HepG2 (cell line): ENCODE measurements at regions not wholly inside any gene's neighbourhood (a gene's known extent, or its start where the extent isn't known, plus 50 kb on each side); places are given as distances from the start of the nearest gene placed in this dataset.

Experiments
- ATAC-seq: fragments of 200-7000 bp; cut with Tn5 transposase; 3 replicates; pipeline ENCODE4 v1.9.1; 2020; ENCODE audit warnings: mild to moderate bottlenecking, moderate library complexity
- BruUV-seq: library from RNA; stranded (reverse); fragments of 400-500 nt; replicated peaks from 2 replicates; lab custom pipeline; 2021; lab: Mats Ljungman, UMichigan
- CTCF ChIA-PET: fragments of 300-600 bp; formaldehyde crosslinking; extraction: SDS; loops from one replicate; lab custom pipeline; 2021; ENCODE audit warnings: low total read pairs, inconsistent platforms, low intra/inter-chr PET ratio; lab: Yijun Ruan, JAX
- POLR2A ChIA-PET: fragments of 350-600 bp; sonication (Branson Sonifier 250); formaldehyde crosslinking; loops from one replicate; lab custom pipeline; 2020; ENCODE audit warnings: antibody characterized with exemption, inconsistent platforms; lab: Yijun Ruan, JAX
- DNase-seq: peaks from one replicate; pipeline ENCODE4 v3.0.0-alpha.2; 2015; ENCODE audit warnings: low spot score
- FAIRE-seq: peaks from 3 replicates; lab custom pipeline; 2011; peaks lifted over from hg19 to GRCh38; lab: Jason Lieb, UNC
- H2AFZ ChIP-seq: one replicate; pipeline ENCODE4 v1.6.1; 2011; ENCODE audit warnings: low read length, inconsistent platforms
- H3K27ac ChIP-seq: fragments of 300-600 bp; 3 replicates; pipeline ENCODE4 v1.8.0; 2011; ENCODE audit warnings: mixed run types, mild to moderate bottlenecking, mixed read lengths, low read length, inconsistent platforms; ENCODE audit not compliant: insufficient read depth; ENCODE audit errors: extremely low read length
- H3K27me3 ChIP-seq, 2 experiments: fragments of 200-600 bp in 1 of 2; 2 replicates in 1 of 2; 3 replicates in 1 of 2; pipeline versions ENCODE4 v1.6.0 to v1.8.0; 2011; ENCODE audit warnings: low read length in 2 of 2, mild to moderate bottlenecking in 2 of 2, moderate library complexity in 2 of 2, inconsistent platforms in 1 of 2; ENCODE audit not compliant: insufficient read depth in 2 of 2, control insufficient read depth in 1 of 2
- H3K36me3 ChIP-seq, 2 experiments: fragments of 200-600 bp in 1 of 2; replicated peaks in 1 of 2; 2 replicates in 1 of 2; 3 replicates in 1 of 2; pipeline versions ENCODE4 v1.5.1 to v1.8.0; 2011; ENCODE audit warnings: low read length in 2 of 2, inconsistent platforms in 1 of 2; ENCODE audit not compliant: insufficient read depth in 2 of 2, control insufficient read depth in 1 of 2
- H3K4me1 ChIP-seq: 2 replicates; pipeline ENCODE4 v1.5.1; 2012; ENCODE audit warnings: low read length, inconsistent platforms; ENCODE audit not compliant: insufficient read depth
- H3K4me2 ChIP-seq: 2 replicates; pipeline ENCODE4 v1.6.0; 2011; ENCODE audit warnings: low read depth, low read length, inconsistent platforms
- H3K4me3 ChIP-seq, 3 experiments: fragments of 200-600 bp in 1 of 3; sonication (generic), shearing (Covaris generic) in 1 of 3; replicated peaks in 1 of 3; 2 replicates each; pipeline ENCODE4 v1.5.1; 2011 to 2016; ENCODE audit warnings: low read length in 3 of 3, inconsistent platforms in 2 of 3, low read depth in 2 of 3, mild to moderate bottlenecking in 2 of 3, control low read depth in 1 of 3, mixed read lengths in 1 of 3; ENCODE audit not compliant: insufficient read depth in 1 of 3
- H3K79me2 ChIP-seq: one replicate; pipeline ENCODE4 v1.6.1; 2011; ENCODE audit warnings: low read length, inconsistent platforms; ENCODE audit not compliant: insufficient read depth
- H3K9ac ChIP-seq: 2 replicates; pipeline ENCODE4 v1.6.0; 2011; ENCODE audit warnings: mild to moderate bottlenecking, low read depth, low read length, inconsistent platforms; ENCODE audit not compliant: insufficient read depth
- H3K9me3 ChIP-seq: 2 replicates; pipeline ENCODE4 v1.5.1; 2012; ENCODE audit warnings: mild to moderate bottlenecking, low read length
- H4K20me1 ChIP-seq: 2 replicates; pipeline ENCODE4 v1.6.0; 2011; ENCODE audit warnings: inconsistent platforms, mild to moderate bottlenecking, low read length, moderate library complexity; ENCODE audit not compliant: insufficient read depth
- EP300 ChIP-seq, 3 experiments: sonication (generic) in 1 of 3; formaldehyde crosslinking in 1 of 3; IDR thresholded peaks; 2 replicates each; pipeline versions ENCODE4 v1.5.1 to v1.6.1; 2011 to 2020; ENCODE audit warnings: low read depth in 2 of 3, low read length in 2 of 3, borderline replicate concordance in 1 of 3, improper control_type of control experiment in 1 of 3, mild to moderate bottlenecking in 1 of 3, missing genetic modification reagents in 1 of 3, moderate library complexity in 1 of 3
- HNRNPH1 ChIP-seq: fragments of 200-400 bp; formaldehyde crosslinking; optimal IDR thresholded peaks from 2 replicates; pipeline ENCODE3; 2017; ENCODE audit warnings: mild to moderate bottlenecking, low read depth, low read length
- HOXA9 ChIP-seq: sonication (generic); formaldehyde crosslinking; IDR thresholded peaks from 2 replicates; pipeline ENCODE4 v1.8.1; 2022; ENCODE audit warnings: missing genetic modification reagents, mild to moderate bottlenecking, moderate library complexity, borderline replicate concordance
- JUNB ChIP-seq: sonication (generic); formaldehyde crosslinking; IDR thresholded peaks from 2 replicates; pipeline ENCODE4 v1.8.0; 2022; ENCODE audit warnings: missing genetic modification reagents, mild to moderate bottlenecking, borderline replicate concordance
- MAFG ChIP-seq: sonication (generic); formaldehyde crosslinking; IDR thresholded peaks from 2 replicates; pipeline ENCODE4 v1.5.1; 2020; ENCODE audit warnings: mild to moderate bottlenecking, missing genetic modification reagents
- MEIS2 ChIP-seq: sonication (generic); formaldehyde crosslinking; IDR thresholded peaks from 2 replicates; pipeline ENCODE4 v1.9.0; 2021; ENCODE audit warnings: mild to moderate bottlenecking, missing genetic modification reagents
- RBM22 ChIP-seq: fragments of 200-400 bp; formaldehyde crosslinking; optimal IDR thresholded peaks from 2 replicates; pipeline ENCODE3; 2017; ENCODE audit warnings: mild to moderate bottlenecking, low read length, moderate library complexity
- REPIN1 ChIP-seq: sonication (generic); formaldehyde crosslinking; IDR thresholded peaks from 2 replicates; pipeline ENCODE4 v1.8.0; 2022; ENCODE audit warnings: missing genetic modification reagents, low read depth, mild to moderate bottlenecking, borderline replicate concordance
- SOX13 ChIP-seq, 3 experiments: fragments of 450-650 bp in 1 of 3; sonication (generic) in 1 of 3; formaldehyde crosslinking in 1 of 3; IDR thresholded peaks in 2 of 3; conservative IDR thresholded peaks in 1 of 3; 2 replicates each; pipeline versions ENCODE4 v1.5.0 to v1.6.1; 2016 to 2020; ENCODE audit warnings: antibody characterized with exemption in 1 of 3, mild to moderate bottlenecking in 1 of 3, missing compliant biosample characterization in 1 of 3, missing genetic modification reagents in 1 of 3, moderate library complexity in 1 of 3
- TBP ChIP-seq: sonication (generic); formaldehyde crosslinking; IDR thresholded peaks from 2 replicates; pipeline ENCODE4 v1.5.0; 2020; ENCODE audit warnings: missing genetic modification reagents
- ZNF230 ChIP-seq: sonication (generic); formaldehyde crosslinking; IDR thresholded peaks from 2 replicates; pipeline ENCODE4 v1.4.0; 2020; ENCODE audit warnings: mild to moderate bottlenecking, missing genetic modification reagents
- WGBS: methylation state at CpG from one replicate; pipeline ENCODE4 v1.1.6; 2017; ENCODE audit warnings: low lambda C conversion rate; 5-methylcytosine and 5-hydroxymethylcytosine counted together
- in situ Hi-C: cut with HindIII; loops from 2 replicates; pipeline ENCODE4 v1.10.0; 2017; ENCODE audit warnings: low pct_unique_long_range_greater_than_20kb; ENCODE audit not compliant: extremely low pct_ligation_motif_present
- intact Hi-C: fragments of 100-400 bp; cut with micrococcal nuclease; formaldehyde crosslinking; loops from one replicate; pipeline ENCODE4 v1.10.0; 2022; ENCODE audit not compliant: unreplicated experiment
- TF ChIP-seq, protein P1 (sequence below): sonication (generic); formaldehyde crosslinking; IDR thresholded peaks from 2 replicates; pipeline ENCODE4 v1.5.0; 2020; ENCODE audit warnings: mild to moderate bottlenecking, missing genetic modification reagents

DNA sequence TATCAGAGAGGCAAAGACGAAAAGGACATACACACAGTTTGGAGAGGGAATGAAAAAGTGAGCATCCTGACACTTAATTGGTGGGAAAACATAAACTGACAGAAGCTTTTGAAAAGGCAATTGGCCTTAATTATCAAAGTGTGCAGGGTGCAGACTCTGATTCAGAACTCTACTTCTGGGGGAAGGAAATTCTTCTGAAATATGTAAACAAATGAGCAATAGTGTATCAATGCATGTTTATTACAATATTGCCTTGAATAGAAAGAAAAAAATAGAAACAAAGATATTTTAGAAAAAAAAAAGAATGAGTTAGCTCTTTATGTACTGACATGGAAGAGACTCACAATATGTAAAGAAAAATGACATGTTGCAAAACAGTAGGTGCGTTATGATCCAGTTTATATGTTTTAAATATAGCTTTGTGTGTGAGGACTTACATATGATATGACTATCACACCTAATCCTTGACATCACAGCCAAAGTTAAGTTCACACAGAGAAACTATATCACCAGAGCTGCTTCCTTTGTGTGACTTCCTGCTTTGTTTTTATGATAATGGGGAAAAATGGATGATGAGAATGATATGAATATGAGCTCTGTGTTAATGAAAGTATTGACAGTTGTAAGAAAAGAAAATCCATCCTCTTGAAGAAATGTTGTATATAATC, 182.4 kb downstream of the KCTD12 start:
- in situ Hi-C loops: no loop called here
- 0% methylated on average over 2 of the region's 2 CpGs for WGBS
- Histone ChIP-seq H3K27ac (no peak overlapping the region), H2AFZ (no peak overlapping the region), H3K4me3 (no peak overlapping the region), H3K9me3 (no peaks in the 10 kb centered on the region), H3K4me2 (no peak overlapping the region)
- DNase-seq: no peak
- intact Hi-C loops: no loop called here
- no TSS peak for BruUV-seq
- TF ChIP-seq MAFG (CRISPR knock-in tag) (no peak), HNRNPH1 (no peak), TBP (CRISPR knock-in tag) (no peak), RBM22 (no peak), ZNF230 (CRISPR knock-in tag) (no peak), SOX13 (IDR thresholded peaks at IDR 0.05) (no peak), SOX13 (CRISPR knock-in tag; conservative IDR thresholded peaks at IDR 0.05 in 1 of 2, IDR thresholded peaks at IDR 0.05 in 1 of 2) (no peak), MEIS2 (no peak), JUNB (CRISPR knock-in tag) (no peak), REPIN1 (no peak), EP300 (IDR thresholded peaks at IDR 0.05; ENCODE audit: low read depth in 2 of 2, low read length in 2 of 2) (no peak), EP300 (CRISPR knock-in tag; IDR thresholded peaks at IDR 0.05; ENCODE audit: borderline replicate concordance) (no peak), HOXA9 (CRISPR knock-in tag) (no peak)
- TF ChIP-seq, protein P1, sequence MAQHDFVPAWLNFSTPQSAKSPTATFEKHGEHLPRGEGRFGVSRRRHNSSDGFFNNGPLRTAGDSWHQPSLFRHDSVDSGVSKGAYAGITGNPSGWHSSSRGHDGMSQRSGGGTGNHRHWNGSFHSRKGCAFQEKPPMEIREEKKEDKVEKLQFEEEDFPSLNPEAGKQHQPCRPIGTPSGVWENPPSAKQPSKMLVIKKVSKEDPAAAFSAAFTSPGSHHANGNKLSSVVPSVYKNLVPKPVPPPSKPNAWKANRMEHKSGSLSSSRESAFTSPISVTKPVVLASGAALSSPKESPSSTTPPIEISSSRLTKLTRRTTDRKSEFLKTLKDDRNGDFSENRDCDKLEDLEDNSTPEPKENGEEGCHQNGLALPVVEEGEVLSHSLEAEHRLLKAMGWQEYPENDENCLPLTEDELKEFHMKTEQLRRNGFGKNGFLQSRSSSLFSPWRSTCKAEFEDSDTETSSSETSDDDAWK (CRISPR knock-in tag): no peak
- TF ChIP-seq, all 625 proteins: peak for 0
- POLR2A ChIA-PET: no interaction called here
- no peak for ATAC-seq
- Histone ChIP-seq H4K20me1 (no peaks in the 10 kb centered on the region), H3K9ac (no peak overlapping the region), H3K79me2 (no peaks in the 10 kb centered on the region), H3K36me3 (no peaks in the 10 kb centered on the region), H3K27me3 (0 out of 5 replicates have a peak, but pooled peaks cover 0 to 4% of the 10 kb centered on the region in 2 experiments), H3K4me1 (no peaks in the 10 kb centered on the region)
- CTCF ChIA-PET: no interaction called here
- FAIRE-seq: no peak
